ENCODE measurements at regions not wholly inside any gene's neighbourhood (a gene's known extent, or its start where the extent isn't known, plus 50 kb on each side); places are given as distances from the start of the nearest gene placed in this dataset.

GRCh38 chr4:58272311-58272710, 1162.1 kb upstream of the IGFBP7 start:
- H3K4me3 ChIP-seq (ENCODE audit: low read depth, low read length): no peak overlapping the region
- TF ChIP-seq CTCF (IDR thresholded peaks at IDR 0.05; ENCODE audit: insufficient read depth, low read length): no peak
- no peak for DNase-seq (ENCODE audit: low read depth)

- no peak for TF ChIP-seq CTCF (IDR thresholded peaks at IDR 0.05; ENCODE audit: insufficient read depth, low read length)
Measured at GRCh38 chr4:58265734-58266133, 1155.5 kb upstream of the IGFBP7 start.

GRCh38 chr4:58261526-58261925, 1151.3 kb upstream of the IGFBP7 start:
- DNase-seq (ENCODE audit: low read depth): no peak
- no peak for TF ChIP-seq CTCF (IDR thresholded peaks at IDR 0.05; ENCODE audit: insufficient read depth, low read length)
- H3K4me3 ChIP-seq (ENCODE audit: low read depth, low read length): no peak overlapping the region

More at GRCh38 chr4:58265734-58266133, 1155.5 kb upstream of the IGFBP7 start:
- DNase-seq (ENCODE audit: low read depth): no peak
- no peak overlapping the region for H3K4me3 ChIP-seq (ENCODE audit: low read depth, low read length)

DNA sequence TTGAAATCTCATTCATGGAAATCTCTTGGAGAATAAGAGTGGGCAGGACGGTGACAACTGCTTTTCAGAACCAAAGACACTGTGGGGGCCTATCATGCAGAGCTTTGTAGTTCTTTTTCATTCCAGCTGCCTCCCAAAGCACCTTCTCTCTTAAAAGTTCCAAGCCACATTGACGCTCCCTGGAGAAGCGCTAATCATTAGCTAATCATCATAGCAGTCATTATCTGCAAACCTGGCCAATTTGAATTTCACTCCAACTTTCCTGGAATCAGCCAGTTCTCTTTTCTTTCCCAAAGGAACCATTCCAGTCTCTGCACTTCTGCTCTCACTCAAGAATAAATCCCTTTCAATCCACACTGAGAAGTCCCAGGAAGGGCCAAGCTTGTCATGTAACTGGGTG, 1144.1 kb upstream of the IGFBP7 start:
- no peak for DNase-seq (ENCODE audit: low read depth)
- no peak for TF ChIP-seq CTCF (IDR thresholded peaks at IDR 0.05; ENCODE audit: insufficient read depth, low read length)
- no peak overlapping the region for H3K4me3 ChIP-seq (ENCODE audit: low read depth, low read length)

DNA sequence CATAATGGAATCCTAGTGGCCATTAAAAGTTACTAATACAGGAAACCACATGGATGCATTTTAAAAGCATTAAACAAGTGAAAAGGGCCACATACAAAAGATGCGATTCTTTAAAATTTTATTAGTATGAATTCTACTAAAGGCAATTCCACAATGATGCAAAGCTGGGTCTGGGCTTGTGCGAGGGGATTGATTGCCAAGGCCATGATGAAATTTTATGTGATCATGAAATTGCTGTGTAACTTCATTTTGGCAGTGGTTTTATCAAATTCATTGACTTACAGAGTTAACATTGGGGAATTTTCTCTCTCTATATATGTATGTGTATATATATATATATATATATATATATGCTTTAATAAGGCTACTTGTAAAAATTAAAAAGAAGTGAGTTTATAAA, 1142.5 kb upstream of the IGFBP7 start:
- no peak for TF ChIP-seq CTCF (IDR thresholded peaks at IDR 0.05; ENCODE audit: insufficient read depth, low read length)
- no peak for DNase-seq (ENCODE audit: low read depth)
- H3K4me3 ChIP-seq (ENCODE audit: low read depth, low read length): no peak overlapping the region

- TF ChIP-seq CTCF (IDR thresholded peaks at IDR 0.05; ENCODE audit: insufficient read depth, low read length): no peak
- no peak for DNase-seq (ENCODE audit: low read depth)
- H3K4me3 ChIP-seq (ENCODE audit: low read depth, low read length): no peak overlapping the region
Measured at GRCh38 chr4:58247792-58248191, 1137.6 kb upstream of the IGFBP7 start.

DNA sequence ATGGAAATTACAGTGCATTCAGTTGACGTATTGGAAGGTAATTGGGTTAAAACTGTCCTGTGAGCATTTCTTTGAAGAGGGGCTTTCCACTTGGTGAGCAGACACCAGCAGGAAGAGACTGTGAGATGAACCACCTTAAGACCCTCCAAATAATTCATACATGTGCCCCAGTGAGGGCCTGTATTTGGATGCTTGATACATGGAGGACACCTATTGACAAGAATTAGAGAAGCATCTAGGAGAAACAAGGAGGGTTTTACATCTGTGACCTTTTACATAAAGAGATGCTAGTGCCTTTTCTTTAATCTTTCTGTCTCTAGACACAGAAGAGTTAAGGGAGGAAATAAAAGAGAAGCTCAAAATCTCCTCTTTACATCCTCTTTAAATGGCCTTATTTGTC, 1115.3 kb upstream of the IGFBP7 start:
- no peak for DNase-seq (ENCODE audit: low read depth)
- TF ChIP-seq CTCF (IDR thresholded peaks at IDR 0.05; ENCODE audit: insufficient read depth, low read length): no peak
- no peak overlapping the region for H3K4me3 ChIP-seq (ENCODE audit: low read depth, low read length)
